HCT116 (cell line): ENCODE measurements at regions not wholly inside any gene's neighbourhood (a gene's known extent, or its start where the extent isn't known, plus 50 kb on each side); places are given as distances from the start of the nearest gene placed in this dataset.

Experiments used
- ATAC-seq: fragments of 200-7000 bp; cut with Tn5 transposase; 2 replicates; pipeline ENCODE4 v1.9.1; 2020; ENCODE audit warnings: mild to moderate bottlenecking, moderate library complexity
- BruUV-seq: library from RNA; stranded (reverse); fragments of 400-500 nt; replicated peaks from 2 replicates; lab custom pipeline; 2021; lab: Mats Ljungman, UMichigan
- CTCF ChIA-PET: fragments of 300-600 bp; sonication (Branson Sonifier 250); formaldehyde crosslinking; loops from one replicate; lab custom pipeline; 2021; ENCODE audit warnings: antibody characterized with exemption; lab: Charles Lee
- POLR2A ChIA-PET: fragments of 300-600, 350-600 bp; sonication (Branson Sonifier 250); formaldehyde crosslinking; loops from one replicate; lab custom pipeline; 2021; ENCODE audit warnings: antibody characterized with exemption; lab: Charles Lee
- RAD21 ChIA-PET, 2 experiments: fragments of 300-600 bp; sonication (Branson Sonifier 250); formaldehyde crosslinking; loops; one replicate each; lab custom pipeline; 2023; ENCODE audit warnings: low total read pairs in 2 of 2; ENCODE audit not compliant: uncharacterized antibody in 2 of 2, unreplicated experiment in 2 of 2, low non-redundant PET in 1 of 2; lab: Charles Lee
- DNase-seq: peaks from one replicate; pipeline ENCODE4 v3.0.0-alpha.2; 2010; ENCODE audit warnings: low read depth, low spot score
- H2AFZ ChIP-seq: fragments of 200-600 bp; shearing (Covaris generic), sonication (generic); 2 replicates; pipeline ENCODE4 v1.6.1; 2017; ENCODE audit warnings: low read depth, mixed run types, mixed read lengths, antibody characterized with exemption, low read length; ENCODE audit not compliant: poor library complexity, severe bottlenecking
- H3K27ac ChIP-seq: 2 replicates; pipeline ENCODE4 v1.5.1; 2012; ENCODE audit warnings: low read depth, low read length
- H3K27me3 ChIP-seq: fragments of 200-600 bp; sonication (generic); 2 replicates; pipeline ENCODE4 v1.6.1; 2016; ENCODE audit warnings: mixed run types, low read length, mixed read lengths; ENCODE audit not compliant: insufficient read depth
- H3K36me3 ChIP-seq, 2 experiments: fragments of 200-500 bp in 1 of 2; fragments of 200-600 bp in 1 of 2; sonication (Bioruptor generic) in 1 of 2; sonication (generic) in 1 of 2; 2 replicates each; pipeline versions ENCODE4 v1.5.1 to v1.6.1; 2014 to 2016; ENCODE audit warnings: low read length in 2 of 2, inconsistent platforms in 1 of 2, mixed read lengths in 1 of 2, mixed run types in 1 of 2; ENCODE audit not compliant: insufficient read depth in 2 of 2, control insufficient read depth in 1 of 2
- H3K4me1 ChIP-seq, 2 experiments: fragments of 200-600 bp in 1 of 2; sonication (generic) in 1 of 2; 2 replicates each; pipeline versions ENCODE4 v1.5.1 to v1.6.1; 2012 to 2017; ENCODE audit warnings: low read length in 2 of 2, inconsistent platforms in 1 of 2, mild to moderate bottlenecking in 1 of 2, mixed read lengths in 1 of 2, mixed run types in 1 of 2, moderate library complexity in 1 of 2; ENCODE audit not compliant: insufficient read depth in 2 of 2, control insufficient read depth in 1 of 2
- H3K4me2 ChIP-seq: fragments of 200-600 bp; sonication (generic); 2 replicates; pipeline ENCODE4 v1.6.1; 2017; ENCODE audit warnings: mixed run types, low read length, mixed read lengths
- H3K4me3 ChIP-seq, 2 experiments: fragments of 200-600 bp in 1 of 2; sonication (generic) in 1 of 2; replicated peaks in 1 of 2; 2 replicates each; pipeline ENCODE4 v1.5.1; 2011 to 2016; ENCODE audit warnings: low read length in 2 of 2, control low read depth in 1 of 2, low read depth in 1 of 2, mild to moderate bottlenecking in 1 of 2, mixed read lengths in 1 of 2, mixed run types in 1 of 2
- H3K79me2 ChIP-seq: fragments of 200-600 bp; sonication (generic); 2 replicates; pipeline ENCODE4 v1.6.1; 2017; ENCODE audit warnings: mild to moderate bottlenecking, mixed run types, low read length, moderate library complexity, mixed read lengths; ENCODE audit not compliant: insufficient read depth
- H3K9ac ChIP-seq: fragments of 200-600 bp; sonication (generic); 2 replicates; pipeline ENCODE4 v1.6.1; 2016; ENCODE audit warnings: low read length, mixed read lengths
- H3K9me2 ChIP-seq: fragments of 200-600 bp; sonication (generic), shearing (Covaris generic); 2 replicates; pipeline ENCODE4 v1.6.1; 2017; ENCODE audit warnings: mixed run types, mild to moderate bottlenecking, moderate library complexity; ENCODE audit not compliant: insufficient read depth
- H3K9me3 ChIP-seq, 2 experiments: fragments of 200-500 bp in 1 of 2; fragments of 200-600 bp in 1 of 2; sonication (Bioruptor generic) in 1 of 2; sonication (generic) in 1 of 2; 2 replicates each; pipeline ENCODE4 v1.6.1; 2014 to 2017; ENCODE audit warnings: low read length in 2 of 2, mixed read lengths in 2 of 2, inconsistent platforms in 1 of 2, low read depth in 1 of 2, mild to moderate bottlenecking in 1 of 2, mixed run types in 1 of 2, moderate library complexity in 1 of 2; ENCODE audit not compliant: control insufficient read depth in 1 of 2, insufficient read depth in 1 of 2
- H4K20me1 ChIP-seq: fragments of 200-600 bp; sonication (generic), shearing (Covaris generic); 2 replicates; pipeline ENCODE4 v1.6.1; 2017; ENCODE audit warnings: mixed run types, mild to moderate bottlenecking, moderate library complexity; ENCODE audit not compliant: insufficient read depth
- ATF3 ChIP-seq: IDR thresholded peaks from 2 replicates; pipeline ENCODE4 v1.6.1; 2012
- CBX3 ChIP-seq: IDR thresholded peaks from 2 replicates; pipeline ENCODE4 v1.6.1; 2012; ENCODE audit warnings: low read depth
- CEBPB ChIP-seq: IDR thresholded peaks from 2 replicates; pipeline ENCODE4 v1.6.1; 2012; ENCODE audit warnings: low read depth
- CTCF ChIP-seq, 3 experiments: fragments of 200-600 bp in 1 of 3; sonication (generic) in 1 of 3; IDR thresholded peaks in 2 of 3; conservative IDR thresholded peaks in 1 of 3; 2 replicates each; pipeline ENCODE4 v1.5.1; 2012 to 2017; ENCODE audit warnings: low read depth in 2 of 3, low read length in 2 of 3, antibody characterized with exemption in 1 of 3, borderline replicate concordance in 1 of 3, control low read depth in 1 of 3, mild to moderate bottlenecking in 1 of 3, mixed read lengths in 1 of 3, mixed run types in 1 of 3, moderate library complexity in 1 of 3; ENCODE audit not compliant: insufficient read depth in 1 of 3
- EGR1 ChIP-seq: IDR thresholded peaks from 2 replicates; pipeline ENCODE4 v1.6.1; 2012; ENCODE audit warnings: low read depth
- ELF1 ChIP-seq: IDR thresholded peaks from 2 replicates; pipeline ENCODE4 v1.6.1; 2012; ENCODE audit warnings: low read depth, borderline replicate concordance
- EZH2phosphoT487 ChIP-seq: fragments of 200-600 bp; IDR thresholded peaks from 2 replicates; pipeline ENCODE4 v1.6.1; 2018; ENCODE audit warnings: antibody characterized with exemption, borderline replicate concordance
- FOSL1 ChIP-seq: IDR thresholded peaks from 2 replicates; pipeline ENCODE4 v1.6.1; 2012; ENCODE audit warnings: low read depth
- JUND ChIP-seq: IDR thresholded peaks from 2 replicates; pipeline ENCODE4 v1.6.1; 2012
- POLR2A ChIP-seq: IDR thresholded peaks from 2 replicates; pipeline ENCODE4 v1.7.0; 2011; ENCODE audit warnings: borderline replicate concordance; ENCODE audit not compliant: insufficient read depth, insufficient read length; ENCODE audit errors: extremely low read depth
- RAD21 ChIP-seq: IDR thresholded peaks from 2 replicates; pipeline ENCODE4 v1.6.1; 2012; ENCODE audit warnings: low read depth, mild to moderate bottlenecking
- REST ChIP-seq: IDR thresholded peaks from 2 replicates; pipeline ENCODE4 v1.6.1; 2012; ENCODE audit warnings: low read depth
- SIN3A ChIP-seq: IDR thresholded peaks from 2 replicates; pipeline ENCODE4 v1.6.1; 2012; ENCODE audit warnings: low read depth
- SP1 ChIP-seq: IDR thresholded peaks from 2 replicates; pipeline ENCODE4 v1.6.1; 2012; ENCODE audit warnings: low read depth
- SRF ChIP-seq: IDR thresholded peaks from 2 replicates; pipeline ENCODE4 v1.6.1; 2012; ENCODE audit warnings: low read depth
- TCF7L2 ChIP-seq: IDR thresholded peaks from 2 replicates; pipeline ENCODE4 v1.7.0; 2011; ENCODE audit warnings: borderline replicate concordance, inconsistent platforms; ENCODE audit not compliant: insufficient read depth, insufficient read length; ENCODE audit errors: extremely low read depth
- ZFX ChIP-seq: fragments of 450-650 bp; IDR thresholded peaks from 2 replicates; pipeline ENCODE4 v1.6.1; 2017
- ZNF274 ChIP-seq: fragments of 200-500 bp; sonication (Bioruptor generic); IDR thresholded peaks from 2 replicates; pipeline ENCODE4 v1.6.1; 2014; ENCODE audit warnings: mild to moderate bottlenecking, low read depth, low read length, inconsistent platforms
- intact Hi-C: fragments of 100-400 bp; cut with micrococcal nuclease; formaldehyde crosslinking; loops from 2 replicates; pipeline ENCODE4 v1.10.0; 2022
- TF ChIP-seq, protein P1 (sequence below): IDR thresholded peaks from 2 replicates; pipeline ENCODE4 v1.6.1; 2012

GRCh38 chr5:92496545-92496944 is 1084.5 kb downstream of the NR2F1-AS1 start:
- BruUV-seq, result no TSS peak
- ChIA-PET POLR2A (no interaction called here), CTCF (no interaction called here), RAD21 (no interaction called here)
- Histone ChIP-seq H3K27ac (no peak overlapping the region), H3K4me3 (no peak overlapping the region), H3K9me3 (no peaks in the 10 kb centered on the region), H3K79me2 (no peaks in the 10 kb centered on the region), H3K36me3 (no peaks in the 10 kb centered on the region), H2AFZ (no peak overlapping the region), H3K4me2 (no peak overlapping the region), H4K20me1 (no peaks in the 10 kb centered on the region), H3K27me3 (no peaks in the 10 kb centered on the region), H3K4me1 (no peaks in the 10 kb centered on the region), H3K9ac (no peak overlapping the region), H3K9me2 (no peaks in the 10 kb centered on the region)
- intact Hi-C loops, result loop anchor here (10.0 kb wide), 1 partner anchor 488 kb away; no protein-coding TSS in a partner anchor
- DNase-seq (no peak), ATAC-seq (no peak)
- no peak for TF ChIP-seq SRF
- TF ChIP-seq, protein P1, sequence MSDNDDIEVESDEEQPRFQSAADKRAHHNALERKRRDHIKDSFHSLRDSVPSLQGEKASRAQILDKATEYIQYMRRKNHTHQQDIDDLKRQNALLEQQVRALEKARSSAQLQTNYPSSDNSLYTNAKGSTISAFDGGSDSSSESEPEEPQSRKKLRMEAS, result no peak
- TF ChIP-seq CEBPB, result no peak
- TF ChIP-seq EGR1, result no peak
- no peak for TF ChIP-seq SP1
- no peak for TF ChIP-seq POLR2A
- TF ChIP-seq ATF3, result no peak
- no peak for TF ChIP-seq ELF1
- no peak for TF ChIP-seq JUND
- TF ChIP-seq EZH2phosphoT487, result no peak
- TF ChIP-seq FOSL1, result no peak
- no peak for TF ChIP-seq CTCF (IDR thresholded peaks at IDR 0.05 in 2 of 3, conservative IDR thresholded peaks at IDR 0.05 in 1 of 3; ENCODE audit: borderline replicate concordance in 1 of 3, insufficient read depth in 1 of 3, low read depth in 2 of 3, low read length in 2 of 3)
- no peak for TF ChIP-seq ZFX
- TF ChIP-seq ZNF274, result no peak
- no peak for TF ChIP-seq SIN3A
- no peak for TF ChIP-seq RAD21
- no peak for TF ChIP-seq TCF7L2
- TF ChIP-seq CBX3, result no peak
- no peak for TF ChIP-seq REST
